Fibroblast of the aortic adventitia (primary cell): ENCODE measurements at regions not wholly inside any gene's neighbourhood (a gene's known extent, or its start where the extent isn't known, plus 50 kb on each side); places are given as distances from the start of the nearest gene placed in this dataset.

Source experiments
- DNase-seq: peaks from one replicate; pipeline ENCODE4 v3.0.0-alpha.2; 2010; ENCODE audit warnings: low read depth
- H3K4me3 ChIP-seq: 2 replicates; pipeline ENCODE4 v1.5.1; 2011; ENCODE audit warnings: low read depth, mild to moderate bottlenecking, control low read depth, low read length, moderate library complexity
- TF ChIP-seq, protein P1 (sequence below): IDR thresholded peaks from 2 replicates; pipeline ENCODE4 v1.5.1; 2011; ENCODE audit warnings: mild to moderate bottlenecking, low read length, control low read depth, inconsistent platforms; ENCODE audit not compliant: insufficient read depth

DNA sequence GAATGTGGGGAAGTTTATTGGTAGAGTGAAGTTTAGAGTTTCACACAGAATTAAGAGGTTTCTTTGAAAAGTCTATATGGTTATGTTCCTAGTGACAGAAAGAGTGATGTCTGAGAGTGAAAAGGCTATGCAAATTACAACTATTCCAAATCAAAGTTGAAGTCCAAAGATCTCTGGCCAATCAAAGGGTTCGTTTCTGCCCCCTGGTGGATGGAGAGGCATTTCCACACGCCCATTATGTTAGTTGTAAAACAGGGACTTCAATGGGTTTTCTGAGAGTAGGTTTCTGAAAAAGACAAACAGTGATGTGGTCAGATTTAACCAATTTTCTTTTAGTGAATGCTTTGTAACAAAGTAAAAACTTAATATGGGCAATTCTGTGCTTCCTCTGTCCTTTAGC, 441.5 kb upstream of the POU3F3 start:
- no peak overlapping the region for H3K4me3 ChIP-seq
- DNase-seq = no peak
- TF ChIP-seq, protein P1, sequence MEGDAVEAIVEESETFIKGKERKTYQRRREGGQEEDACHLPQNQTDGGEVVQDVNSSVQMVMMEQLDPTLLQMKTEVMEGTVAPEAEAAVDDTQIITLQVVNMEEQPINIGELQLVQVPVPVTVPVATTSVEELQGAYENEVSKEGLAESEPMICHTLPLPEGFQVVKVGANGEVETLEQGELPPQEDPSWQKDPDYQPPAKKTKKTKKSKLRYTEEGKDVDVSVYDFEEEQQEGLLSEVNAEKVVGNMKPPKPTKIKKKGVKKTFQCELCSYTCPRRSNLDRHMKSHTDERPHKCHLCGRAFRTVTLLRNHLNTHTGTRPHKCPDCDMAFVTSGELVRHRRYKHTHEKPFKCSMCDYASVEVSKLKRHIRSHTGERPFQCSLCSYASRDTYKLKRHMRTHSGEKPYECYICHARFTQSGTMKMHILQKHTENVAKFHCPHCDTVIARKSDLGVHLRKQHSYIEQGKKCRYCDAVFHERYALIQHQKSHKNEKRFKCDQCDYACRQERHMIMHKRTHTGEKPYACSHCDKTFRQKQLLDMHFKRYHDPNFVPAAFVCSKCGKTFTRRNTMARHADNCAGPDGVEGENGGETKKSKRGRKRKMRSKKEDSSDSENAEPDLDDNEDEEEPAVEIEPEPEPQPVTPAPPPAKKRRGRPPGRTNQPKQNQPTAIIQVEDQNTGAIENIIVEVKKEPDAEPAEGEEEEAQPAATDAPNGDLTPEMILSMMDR = no peak

DNA sequence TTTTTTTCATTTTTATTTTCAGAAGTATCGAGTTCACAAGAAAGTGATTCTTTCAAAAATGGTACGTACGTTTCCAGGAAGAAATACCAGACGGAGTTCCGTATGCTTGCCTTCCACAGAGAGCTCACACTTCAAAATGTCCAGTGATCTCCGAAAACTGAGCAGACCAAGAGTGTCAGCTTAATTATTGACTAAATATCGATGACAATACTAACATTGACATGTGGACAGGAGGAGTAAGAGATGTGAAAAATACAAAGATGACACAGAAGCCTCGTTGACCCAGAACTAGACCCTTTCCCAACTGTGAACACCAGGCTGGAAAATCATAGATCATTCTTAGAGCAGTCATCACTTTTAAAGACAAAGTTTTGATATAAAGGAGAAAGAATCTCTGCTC, 440.0 kb upstream of the POU3F3 start:
- no peak for DNase-seq
- H3K4me3 ChIP-seq = no peak overlapping the region
- TF ChIP-seq, protein P1 = no peak

DNA sequence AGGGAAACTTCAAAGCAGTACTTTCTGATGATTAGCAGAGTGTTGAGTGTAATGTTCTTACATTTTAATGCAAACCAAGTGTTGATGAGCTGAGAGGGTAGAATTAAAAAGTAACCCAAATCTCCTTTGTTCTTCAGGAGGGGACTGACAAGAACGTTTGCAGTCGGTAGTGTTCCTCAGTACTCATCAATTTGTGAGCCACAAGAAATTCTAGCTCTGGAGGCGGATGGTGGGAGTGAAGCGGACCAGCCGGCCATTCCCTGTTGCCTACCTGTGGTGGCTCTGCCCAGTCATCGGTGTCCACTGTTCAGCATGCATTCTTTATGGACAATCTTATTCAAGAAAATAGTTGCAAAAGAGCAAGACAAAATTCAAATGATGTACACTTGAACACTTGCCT, 438.6 kb upstream of the POU3F3 start:
- TF ChIP-seq, protein P1 = no peak
- no peak overlapping the region for H3K4me3 ChIP-seq
- DNase-seq = no peak

DNA sequence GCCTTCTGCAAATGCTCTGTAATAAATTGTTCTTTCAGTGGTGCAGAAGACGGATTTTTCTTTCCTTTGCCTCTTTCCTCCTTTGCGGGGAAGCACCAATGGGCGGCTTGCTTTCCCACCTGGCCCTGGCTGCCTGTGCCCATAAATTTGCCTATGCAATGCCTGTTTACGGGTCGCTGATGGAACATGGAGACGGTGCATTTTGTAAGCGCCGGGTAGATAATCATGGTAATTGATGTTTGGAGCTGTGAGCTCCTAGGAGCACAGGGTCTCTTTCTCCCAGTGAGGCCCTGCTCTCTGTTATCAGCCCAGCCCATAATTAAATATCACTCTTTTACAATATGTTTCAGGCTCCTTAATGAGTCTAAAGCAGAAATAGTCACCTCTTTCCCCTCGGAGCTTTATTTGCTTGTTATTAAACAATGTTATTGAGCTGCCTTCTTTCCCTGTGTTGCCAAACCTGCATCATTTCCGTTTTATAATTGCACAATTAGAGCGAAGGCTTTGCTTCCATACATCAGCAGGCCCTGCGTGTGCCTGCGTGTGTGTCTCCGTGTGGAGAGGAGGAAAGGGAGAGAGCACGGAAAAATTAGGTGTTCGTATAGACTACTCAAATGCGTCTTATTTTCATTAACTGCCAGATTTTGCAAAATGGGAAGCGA, 437.4 kb upstream of the POU3F3 start:
- no peak for DNase-seq
- TF ChIP-seq, protein P1 = no peak
- no peak overlapping the region for H3K4me3 ChIP-seq

DNA sequence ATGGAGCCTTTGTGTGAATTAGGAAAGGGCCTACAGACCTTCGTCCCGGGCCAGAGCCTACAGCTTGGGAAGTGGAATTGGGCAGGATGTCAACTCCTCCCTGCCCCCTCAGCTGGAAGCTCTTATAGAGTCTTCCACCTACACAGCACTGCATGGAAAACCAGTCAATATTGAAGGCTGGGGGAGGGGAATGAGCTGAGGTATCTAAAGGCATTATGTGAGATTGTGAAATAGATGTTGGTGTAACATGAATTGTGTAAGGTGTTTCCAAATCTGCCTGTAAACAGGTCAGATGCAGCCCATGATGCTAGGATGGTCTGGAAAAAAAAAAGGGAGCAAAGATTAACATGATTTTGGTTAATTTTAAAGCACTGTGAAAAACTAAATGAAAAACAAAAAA, 433.5 kb upstream of the POU3F3 start:
- DNase-seq = no peak
- TF ChIP-seq, protein P1 = no peak
- H3K4me3 ChIP-seq = no peak overlapping the region

DNA sequence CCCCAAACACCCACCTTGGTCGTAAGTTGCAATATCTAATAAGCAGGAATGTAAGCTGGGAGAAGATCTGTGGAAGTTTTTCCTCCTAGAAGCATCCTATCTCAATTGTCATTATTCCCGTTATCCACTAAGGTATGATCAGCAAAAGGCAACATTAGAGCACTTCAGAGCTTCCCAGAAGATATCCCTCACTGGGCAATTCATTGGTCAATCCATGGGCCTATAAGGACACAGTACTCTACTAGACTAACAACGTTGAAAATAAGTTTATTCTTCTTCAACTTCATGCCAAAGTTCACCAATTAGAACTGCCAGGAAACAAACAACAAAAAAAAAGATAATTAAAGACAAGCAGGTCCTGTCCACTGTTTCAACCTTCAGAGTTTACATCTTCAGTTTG, 433.0 kb upstream of the POU3F3 start:
- no peak overlapping the region for H3K4me3 ChIP-seq
- TF ChIP-seq, protein P1 = no peak
- no peak for DNase-seq
